Lower leg skin (tissue), 3 donors: ENCODE measurements at regions not wholly inside any gene's neighbourhood (a gene's known extent, or its start where the extent isn't known, plus 50 kb on each side); places are given as distances from the start of the nearest gene placed in this dataset.

Experiments
- CTCF ChIP-seq, 3 donors: fragments of 450-650 bp; IDR thresholded peaks; one replicate each; pipeline ENCODE4 v1.5.1; 2016; ENCODE audit warnings: antibody characterized with exemption in 3 of 3, mild to moderate bottlenecking in 3 of 3, moderate library complexity in 2 of 3
- POLR2A ChIP-seq, 2 donors: fragments of 450-650 bp; IDR thresholded peaks; one replicate each; pipeline ENCODE4 v1.6.1; 2016 to 2017; ENCODE audit warnings: antibody characterized with exemption in 2 of 2, mild to moderate bottlenecking in 1 of 2, moderate library complexity in 1 of 2

- no peak for TF ChIP-seq POLR2A (IDR thresholded peaks at IDR 0.05)
- TF ChIP-seq CTCF (IDR thresholded peaks at IDR 0.05): no peak
Observed at GRCh38 chr2:59176737-59177136, 935.6 kb upstream of the FANCL start.
